Neural cell (in vitro differentiated cells): ENCODE measurements at regions not wholly inside any gene's neighbourhood (a gene's known extent, or its start where the extent isn't known, plus 50 kb on each side); places are given as distances from the start of the nearest gene placed in this dataset.
"Not testable (repeated sequence)": the region's sequence is repeated elsewhere in the genome, so short reads cannot be mapped to it uniquely, and the experiment has no call there.

ENCODE experiments used
- H2AFZ ChIP-seq: fragments of 200-600, 300-800 bp; sonication (generic), shearing (Covaris generic); 2 replicates; pipeline ENCODE4 v1.6.0; 2014; ENCODE audit warnings: low read depth, mild to moderate bottlenecking, antibody characterized with exemption, low read length, moderate library complexity
- H3F3A ChIP-seq: fragments of 200-600 bp; shearing (Covaris generic); 2 replicates; pipeline ENCODE4 v1.6.1; 2016; ENCODE audit warnings: mild to moderate bottlenecking, moderate library complexity, mixed read lengths, antibody characterized with exemption, low read length; ENCODE audit not compliant: insufficient read depth, poor library complexity, severe bottlenecking
- H3K27ac ChIP-seq: fragments of 200-600, 300-800 bp; sonication (generic), shearing (Covaris generic); 2 replicates; pipeline ENCODE4 v1.5.1; 2014; ENCODE audit warnings: mild to moderate bottlenecking, low read length, moderate library complexity
- H3K27me3 ChIP-seq: fragments of 300-800, 200-600 bp; sonication (generic), shearing (Covaris generic); 2 replicates; pipeline ENCODE4 v1.6.0; 2014; ENCODE audit warnings: mild to moderate bottlenecking, low read depth, low read length, moderate library complexity; ENCODE audit not compliant: insufficient read depth
- H3K36me3 ChIP-seq: fragments of 300-800, 200-600 bp; sonication (generic), shearing (Covaris generic); 2 replicates; pipeline ENCODE4 v1.5.1; 2014; ENCODE audit warnings: mild to moderate bottlenecking, antibody characterized with exemption, low read length, moderate library complexity; ENCODE audit not compliant: insufficient read depth
- H3K4me2 ChIP-seq: fragments of 300-800, 200-600 bp; sonication (generic), shearing (Covaris generic); 2 replicates; pipeline ENCODE4 v1.6.0; 2014; ENCODE audit warnings: mild to moderate bottlenecking, low read length
- H3K4me3 ChIP-seq: fragments of 300-800, 200-600 bp; sonication (generic), shearing (Covaris generic); 2 replicates; pipeline ENCODE4 v1.5.1; 2014; ENCODE audit warnings: mild to moderate bottlenecking, low read length, moderate library complexity
- H3K79me2 ChIP-seq: fragments of 200-600 bp; shearing (Covaris generic); replicated peaks from 2 replicates; pipeline ENCODE4 v1.6.0; 2014; ENCODE audit warnings: mild to moderate bottlenecking, low read length, moderate library complexity; ENCODE audit not compliant: insufficient read depth
- H3K9ac ChIP-seq: fragments of 300-800, 200-600 bp; sonication (generic), shearing (Covaris generic); 2 replicates; pipeline ENCODE4 v1.6.1; 2016; ENCODE audit warnings: mild to moderate bottlenecking, low read length, mixed read lengths
- H3K9me2 ChIP-seq: fragments of 200-600 bp; shearing (Covaris generic); 2 replicates; pipeline ENCODE4 v1.6.1; 2016; ENCODE audit warnings: mild to moderate bottlenecking, low read length, mixed read lengths; ENCODE audit not compliant: insufficient read depth
- H3K9me3 ChIP-seq: fragments of 200-600, 300-800 bp; sonication (generic), shearing (Covaris generic); 2 replicates; pipeline ENCODE4 v1.6.1; 2016; ENCODE audit warnings: mild to moderate bottlenecking, mixed run types, low read length, moderate library complexity, mixed read lengths
- H4K20me1 ChIP-seq: fragments of 200-600 bp; shearing (Covaris generic); 2 replicates; pipeline ENCODE4 v1.6.1; 2016; ENCODE audit warnings: mild to moderate bottlenecking, mixed run types; ENCODE audit not compliant: insufficient read depth
- CTCF ChIP-seq: fragments of 450-650 bp; IDR thresholded peaks from 2 replicates; pipeline ENCODE4 v1.5.1; 2014; ENCODE audit warnings: antibody characterized with exemption, mild to moderate bottlenecking, moderate library complexity; ENCODE audit not compliant: poor library complexity, severe bottlenecking
- EP300 ChIP-seq: fragments of 450-650 bp; conservative IDR thresholded peaks from 2 replicates; pipeline ENCODE4 v1.6.1; 2014; ENCODE audit warnings: antibody characterized with exemption, mild to moderate bottlenecking, moderate library complexity; ENCODE audit not compliant: poor library complexity, severe bottlenecking
- EZH2 ChIP-seq: fragments of 200-600, 300-800 bp; shearing (Covaris generic), sonication (generic); IDR thresholded peaks from 2 replicates; pipeline ENCODE4 v1.6.1; 2014; ENCODE audit warnings: antibody characterized with exemption, low read length, borderline replicate concordance, mild to moderate bottlenecking; ENCODE audit not compliant: insufficient read depth, poor library complexity, severe bottlenecking
- MXI1 ChIP-seq: fragments of 450-650 bp; conservative IDR thresholded peaks from 2 replicates; pipeline ENCODE4 v1.6.1; 2014; ENCODE audit warnings: antibody characterized with exemption, mild to moderate bottlenecking; ENCODE audit not compliant: poor library complexity, severe bottlenecking
- POLR2AphosphoS5 ChIP-seq: IDR thresholded peaks from 2 replicates; pipeline ENCODE4 v1.6.1; 2012
- RAD21 ChIP-seq: fragments of 450-650 bp; conservative IDR thresholded peaks from 2 replicates; pipeline ENCODE4 v1.6.1; 2014; ENCODE audit warnings: antibody characterized with exemption, mild to moderate bottlenecking, moderate library complexity
- REST ChIP-seq: IDR thresholded peaks from 2 replicates; pipeline ENCODE4 v1.6.1; 2012; ENCODE audit warnings: borderline replicate concordance
- SMC3 ChIP-seq: fragments of 450-650 bp; conservative IDR thresholded peaks from 2 replicates; pipeline ENCODE4 v1.6.1; 2014; ENCODE audit warnings: antibody characterized with exemption, mild to moderate bottlenecking, moderate library complexity; ENCODE audit not compliant: poor library complexity
- TAF1 ChIP-seq: IDR thresholded peaks from 2 replicates; pipeline ENCODE4 v1.6.1; 2012; ENCODE audit warnings: low read depth

- no peak overlapping the region for H3K9ac ChIP-seq
- TF ChIP-seq RAD21 (no peak), MXI1 (no peak), CTCF (no peak), EP300 (no peak), REST (no peak), SMC3 (no peak), EZH2 (no peak), TAF1 (no peak)
- H3K27ac ChIP-seq = no peak overlapping the region
- no peaks in the 10 kb centered on the region for H3K79me2 ChIP-seq
- H3K9me3 ChIP-seq = no peaks in the 10 kb centered on the region
- no peak overlapping the region for H3K4me3 ChIP-seq
- no peak overlapping the region for H2AFZ ChIP-seq
- H3K27me3 ChIP-seq = no peaks in the 10 kb centered on the region
- H3F3A ChIP-seq = no peaks in the 10 kb centered on the region
- no peaks in the 10 kb centered on the region for H3K9me2 ChIP-seq
- H4K20me1 ChIP-seq = no peaks in the 10 kb centered on the region
- H3K4me2 ChIP-seq = no peak overlapping the region
- H3K36me3 ChIP-seq = no peaks in the 10 kb centered on the region
Measured at GRCh38 chr3:101133652-101134051, 140.4 kb upstream of the ABI3BP start.

GRCh38 chr3:101133197-101133596 lies 140.0 kb upstream of the ABI3BP start:
- H3K27ac ChIP-seq, H3K4me3 ChIP-seq, H3K9me3 ChIP-seq, H3K9me2 ChIP-seq, H3K9ac ChIP-seq, H2AFZ ChIP-seq, H3K27me3 ChIP-seq, H3K36me3 ChIP-seq, H3K79me2 ChIP-seq, H3F3A ChIP-seq, H3K4me2 ChIP-seq, H4K20me1 ChIP-seq: not testable (repeated sequence)

- Histone ChIP-seq H3F3A (no peaks in the 10 kb centered on the region), H3K4me3 (no peak overlapping the region), H3K79me2 (no peaks in the 10 kb centered on the region)
Measured at GRCh38 chr3:101131767-101132166, 138.5 kb upstream of the ABI3BP start.

More at GRCh38 chr3:101131767-101132166, 138.5 kb upstream of the ABI3BP start:
- H3K4me2 ChIP-seq = no peak overlapping the region
- H3K27me3 ChIP-seq = no peaks in the 10 kb centered on the region
- H3K9me3 ChIP-seq = no peaks in the 10 kb centered on the region
- TF ChIP-seq SMC3 = no peak
- TF ChIP-seq EZH2 = no peak
- no peak for TF ChIP-seq POLR2AphosphoS5
- TF ChIP-seq EP300 = no peak
- TF ChIP-seq RAD21 = no peak
- TF ChIP-seq CTCF = no peak
- H3K36me3 ChIP-seq = no peaks in the 10 kb centered on the region
- no peak overlapping the region for H2AFZ ChIP-seq
- no peaks in the 10 kb centered on the region for H4K20me1 ChIP-seq
- no peak overlapping the region for H3K27ac ChIP-seq
- no peaks in the 10 kb centered on the region for H3K9me2 ChIP-seq
- H3K9ac ChIP-seq = no peak overlapping the region
